IMR-90 (cell line): ENCODE measurements at regions not wholly inside any gene's neighbourhood (a gene's known extent, or its start where the extent isn't known, plus 50 kb on each side); places are given as distances from the start of the nearest gene placed in this dataset.

Experiments
- BHLHE40 ChIP-seq: fragments of 150-350 bp; IDR thresholded peaks from 2 replicates; pipeline ENCODE4 v1.6.1; 2016; ENCODE audit warnings: mild to moderate bottlenecking, low read depth, low read length
- CTCF ChIP-seq: conservative IDR thresholded peaks from 2 replicates; pipeline ENCODE4 v1.5.1; 2012; ENCODE audit warnings: mild to moderate bottlenecking, low read depth, low read length, improper control_type of control experiment
- POLR2A ChIP-seq: IDR thresholded peaks from 2 replicates; pipeline ENCODE4 v1.6.1; 2012; ENCODE audit warnings: mild to moderate bottlenecking, low read depth, low read length
- RFX5 ChIP-seq: IDR thresholded peaks from 2 replicates; pipeline ENCODE4 v1.8.0; 2012; ENCODE audit warnings: low read depth, mild to moderate bottlenecking, low read length, moderate library complexity

GRCh38 chr20:55605594-55605993 is 399.7 kb downstream of the CBLN4 start:
- TF ChIP-seq BHLHE40 (no peak), RFX5 (no peak), CTCF (no peak), POLR2A (no peak)
